PC-3 (cell line): ENCODE measurements at regions not wholly inside any gene's neighbourhood (a gene's known extent, or its start where the extent isn't known, plus 50 kb on each side); places are given as distances from the start of the nearest gene placed in this dataset.

ENCODE experiments used
- ATAC-seq: fragments of 200-7000 bp; cut with Tn5 transposase; 2 replicates; pipeline ENCODE4 v1.9.1; 2020; ENCODE audit warnings: mild to moderate bottlenecking, moderate library complexity
- BruUV-seq: library from RNA; stranded (reverse); fragments of 400-500 nt; replicated peaks from 2 replicates; lab custom pipeline; 2021; lab: Mats Ljungman, UMichigan
- CTCF ChIA-PET: fragments of 300-600 bp; sonication (Branson Sonifier 250); formaldehyde crosslinking; loops from one replicate; lab custom pipeline; 2022; ENCODE audit warnings: antibody characterized with exemption; lab: Charles Lee
- POLR2A ChIA-PET: fragments of 300-600 bp; sonication (Branson Sonifier 250); formaldehyde crosslinking; loops from one replicate; lab custom pipeline; 2022; ENCODE audit warnings: antibody characterized with exemption; ENCODE audit not compliant: unreplicated experiment; lab: Charles Lee
- DNase-seq: peaks from one replicate; pipeline ENCODE4 v3.0.0-alpha.2; 2015
- H2AFZ ChIP-seq: fragments of 300-600 bp; sonication (generic); 2 replicates; pipeline ENCODE4 v1.6.0; 2016; ENCODE audit warnings: antibody characterized with exemption, low read length
- H3F3A ChIP-seq: fragments of 300-600 bp; sonication (generic); one replicate; pipeline ENCODE4 v1.6.0; 2017; ENCODE audit warnings: antibody characterized with exemption, low read length, control low read depth, mild to moderate bottlenecking; ENCODE audit not compliant: unreplicated experiment
- H3K27ac ChIP-seq: fragments of 300-600 bp; sonication (generic); 2 replicates; pipeline ENCODE4 v1.5.1; 2016; ENCODE audit warnings: mild to moderate bottlenecking, low read length
- H3K27me3 ChIP-seq: fragments of 300-600 bp; sonication (generic); 2 replicates; pipeline ENCODE4 v1.6.1; 2016; ENCODE audit warnings: low read length, mixed read lengths
- H3K36me3 ChIP-seq: fragments of 300-600 bp; sonication (generic); 2 replicates; pipeline ENCODE4 v1.6.1; 2016; ENCODE audit warnings: low read depth, mixed run types, low read length, mixed read lengths
- H3K4me1 ChIP-seq: fragments of 300-600 bp; sonication (generic); 2 replicates; pipeline ENCODE4 v1.5.1; 2016; ENCODE audit warnings: low read length; ENCODE audit not compliant: insufficient read depth
- H3K4me2 ChIP-seq: fragments of 300-600 bp; sonication (generic); 2 replicates; pipeline ENCODE4 v1.6.0; 2016; ENCODE audit warnings: low read length
- H3K4me3 ChIP-seq: fragments of 300-600 bp; sonication (generic); 2 replicates; pipeline ENCODE4 v1.5.1; 2016; ENCODE audit warnings: mild to moderate bottlenecking, low read length, mixed read lengths
- H3K79me2 ChIP-seq: fragments of 300-600 bp; sonication (generic); 2 replicates; pipeline ENCODE4 v1.6.1; 2017; ENCODE audit warnings: low read length, mixed read lengths
- H3K9ac ChIP-seq: fragments of 300-600 bp; sonication (generic); 2 replicates; pipeline ENCODE4 v1.6.0; 2016; ENCODE audit warnings: mild to moderate bottlenecking, low read length
- H3K9me2 ChIP-seq: fragments of 300-600 bp; sonication (generic); replicated peaks from 2 replicates; pipeline ENCODE4 v1.6.1; 2016; ENCODE audit warnings: mixed run types, low read length, mixed read lengths
- H3K9me3 ChIP-seq: fragments of 300-600 bp; sonication (generic); 2 replicates; pipeline ENCODE4 v1.6.1; 2016; ENCODE audit warnings: low read length, mixed read lengths
- H4K20me1 ChIP-seq: fragments of 300-600 bp; sonication (generic); 2 replicates; pipeline ENCODE4 v1.6.1; 2016; ENCODE audit warnings: low read length, mixed read lengths
- EZH2 ChIP-seq: fragments of 300-600 bp; sonication (generic); IDR thresholded peaks from one replicate; pipeline ENCODE4 v1.6.1; 2017; ENCODE audit warnings: antibody characterized with exemption, mild to moderate bottlenecking, low read length; ENCODE audit not compliant: unreplicated experiment
- EZH2phosphoT487 ChIP-seq: fragments of 300-600 bp; sonication (generic); IDR thresholded peaks from 2 replicates; pipeline ENCODE4 v1.6.1; 2018; ENCODE audit warnings: mild to moderate bottlenecking, antibody characterized with exemption, low read length, borderline replicate concordance
- intact Hi-C: fragments of 100-400 bp; cut with micrococcal nuclease; formaldehyde crosslinking; loops from 2 replicates; pipeline ENCODE4 v1.9.0; 2023
- TF ChIP-seq, protein P1 (sequence below): fragments of 300-600 bp; sonication (generic); conservative IDR thresholded peaks from 2 replicates; pipeline ENCODE4 v1.5.1; 2017; ENCODE audit warnings: antibody characterized with exemption, low read depth, mild to moderate bottlenecking, low read length

GRCh38 chr3:3699816-3700633 is 99.2 kb upstream of the LRRN1 start:
- ATAC-seq (no peak), DNase-seq (no peak)
- Histone ChIP-seq H3K4me3 (no peak overlapping the region), H4K20me1 (no peaks in the 10 kb centered on the region), H3K9me3 (peaks cover 20% of the 10 kb centered on the region; the same call in 1 of the 2 replicates), H3F3A (no peaks in the 10 kb centered on the region), H3K9ac (no peak overlapping the region), H3K4me1 (no peaks in the 10 kb centered on the region), H3K36me3 (no peaks in the 10 kb centered on the region), H3K27me3 (no peaks in the 10 kb centered on the region), H2AFZ (no peak overlapping the region), H3K79me2 (no peaks in the 10 kb centered on the region), H3K9me2 (no peaks in the 10 kb centered on the region), H3K4me2 (no peak overlapping the region), H3K27ac (no peak overlapping the region)
- CTCF ChIA-PET: no interaction called here
- no TSS peak for BruUV-seq
- TF ChIP-seq EZH2phosphoT487 (no peak), EZH2 (no peak)
- TF ChIP-seq, protein P1, sequence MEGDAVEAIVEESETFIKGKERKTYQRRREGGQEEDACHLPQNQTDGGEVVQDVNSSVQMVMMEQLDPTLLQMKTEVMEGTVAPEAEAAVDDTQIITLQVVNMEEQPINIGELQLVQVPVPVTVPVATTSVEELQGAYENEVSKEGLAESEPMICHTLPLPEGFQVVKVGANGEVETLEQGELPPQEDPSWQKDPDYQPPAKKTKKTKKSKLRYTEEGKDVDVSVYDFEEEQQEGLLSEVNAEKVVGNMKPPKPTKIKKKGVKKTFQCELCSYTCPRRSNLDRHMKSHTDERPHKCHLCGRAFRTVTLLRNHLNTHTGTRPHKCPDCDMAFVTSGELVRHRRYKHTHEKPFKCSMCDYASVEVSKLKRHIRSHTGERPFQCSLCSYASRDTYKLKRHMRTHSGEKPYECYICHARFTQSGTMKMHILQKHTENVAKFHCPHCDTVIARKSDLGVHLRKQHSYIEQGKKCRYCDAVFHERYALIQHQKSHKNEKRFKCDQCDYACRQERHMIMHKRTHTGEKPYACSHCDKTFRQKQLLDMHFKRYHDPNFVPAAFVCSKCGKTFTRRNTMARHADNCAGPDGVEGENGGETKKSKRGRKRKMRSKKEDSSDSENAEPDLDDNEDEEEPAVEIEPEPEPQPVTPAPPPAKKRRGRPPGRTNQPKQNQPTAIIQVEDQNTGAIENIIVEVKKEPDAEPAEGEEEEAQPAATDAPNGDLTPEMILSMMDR: no peak
- intact Hi-C loops: no loop called here
- POLR2A ChIA-PET: interaction anchor here (0.5 kb wide), 1 partner anchor 42 kb away, joined by 3 read pairs; no protein-coding TSS in a partner anchor

DNA sequence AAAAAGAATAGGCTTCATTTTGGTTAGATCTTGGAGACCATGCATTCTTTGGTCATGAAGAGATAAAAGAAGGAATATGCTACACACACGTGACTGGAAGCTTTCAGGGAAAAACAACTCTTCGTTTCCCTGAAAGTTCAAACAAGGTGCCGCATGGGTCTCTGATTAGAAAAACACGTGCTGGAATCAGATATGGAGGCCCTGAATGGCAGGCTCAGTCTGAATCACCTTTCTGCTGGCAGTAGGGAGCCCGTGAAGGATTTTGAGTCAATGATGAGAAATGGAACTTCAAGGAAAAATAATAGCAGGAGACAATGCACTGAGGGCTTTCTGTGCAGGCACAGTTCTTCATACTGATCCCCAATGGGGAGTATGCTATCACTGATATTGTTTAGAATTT is 99.8 kb upstream of the LRRN1 start:
- H3K79me2 ChIP-seq: no peaks in the 10 kb centered on the region
- CTCF ChIA-PET: no interaction called here
- intact Hi-C loops: no loop called here

More for the DNA sequence above, 99.8 kb upstream of the LRRN1 start:
- Histone ChIP-seq H3F3A (no peaks in the 10 kb centered on the region), H3K27me3 (no peaks in the 10 kb centered on the region), H3K4me2 (no peak overlapping the region), H4K20me1 (no peaks in the 10 kb centered on the region), H3K4me3 (no peak overlapping the region), H3K9me3 (peaks cover 25% of the 10 kb centered on the region; the same call in 1 of the 2 replicates), H3K9me2 (no peaks in the 10 kb centered on the region), H3K36me3 (no peaks in the 10 kb centered on the region), H3K27ac (no peak overlapping the region), H3K4me1 (no peaks in the 10 kb centered on the region), H2AFZ (no peak overlapping the region), H3K9ac (no peak overlapping the region)
- DNase-seq (no peak), ATAC-seq (no peak)
- POLR2A ChIA-PET: interaction anchor here (0.5 kb wide), 1 partner anchor 41 kb away, joined by 3 read pairs; no protein-coding TSS in a partner anchor
- BruUV-seq: no TSS peak
- TF ChIP-seq EZH2 (no peak), EZH2phosphoT487 (no peak)
- TF ChIP-seq, protein P1: no peak
